ENCODE measurements at regions not wholly inside any gene's neighbourhood (a gene's known extent, or its start where the extent isn't known, plus 50 kb on each side); places are given as distances from the start of the nearest gene placed in this dataset.

- FAIRE-seq, result no peak
Observed at GRCh38 chr4:4594285-4594920, 52.6 kb upstream of the STX18 start.

GRCh38 chr4:4593596-4594284 is 51.9 kb upstream of the STX18 start:
- no peak for FAIRE-seq

- FAIRE-seq, result no peak
Observed at GRCh38 chr4:4592414-4592813, 50.6 kb upstream of the STX18 start.
